NT2/D1 (cell line): ENCODE measurements at regions not wholly inside any gene's neighbourhood (a gene's known extent, or its start where the extent isn't known, plus 50 kb on each side); places are given as distances from the start of the nearest gene placed in this dataset.

ENCODE experiments used
- SUZ12 ChIP-seq: IDR thresholded peaks from 2 replicates; pipeline ENCODE4 v1.6.1; 2011; ENCODE audit not compliant: insufficient read length, insufficient read depth; ENCODE audit errors: extremely low read depth
- YY1 ChIP-seq: IDR thresholded peaks from 2 replicates; pipeline ENCODE4 v1.6.1; 2011; ENCODE audit not compliant: insufficient read length, insufficient read depth

DNA sequence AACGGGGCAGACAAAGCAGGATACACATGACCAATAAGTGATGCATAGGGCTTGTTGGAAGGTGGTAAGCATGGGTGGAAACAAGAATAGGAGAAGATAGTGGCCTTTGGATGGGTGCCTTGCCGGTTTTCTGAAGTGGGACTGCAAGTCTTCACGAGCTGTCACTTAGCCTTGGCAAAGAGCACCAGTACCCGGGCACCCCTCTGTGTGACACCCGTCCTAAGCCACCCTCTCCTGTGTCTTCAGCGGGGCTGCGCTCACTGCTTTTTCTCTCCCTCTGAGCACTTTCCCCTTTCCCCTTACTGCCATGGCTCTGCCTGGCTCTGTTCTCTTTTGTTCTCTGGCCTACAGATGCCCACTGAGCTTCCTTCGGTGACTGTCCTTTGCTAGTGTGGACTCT, 399.7 kb upstream of the MKI67 start:
- TF ChIP-seq SUZ12 (no peak), YY1 (no peak)
